GM12878 (cell line): ENCODE measurements at regions not wholly inside any gene's neighbourhood (a gene's known extent, or its start where the extent isn't known, plus 50 kb on each side); places are given as distances from the start of the nearest gene placed in this dataset.

ENCODE experiments used
- ATAC-seq: fragments of 200-7000 bp; cut with Tn5 transposase; 3 replicates; pipeline ENCODE4 v1.9.1; 2020; ENCODE audit warnings: mild to moderate bottlenecking, moderate library complexity
- BruUV-seq: library from RNA; stranded (reverse); fragments of 400-500 nt; replicated peaks from 2 replicates; lab custom pipeline; 2021; lab: Mats Ljungman, UMichigan
- CTCF ChIA-PET: fragments of 300-600 bp; sonication (Branson Sonifier 250); formaldehyde crosslinking; extraction: SDS; loops from one replicate; lab custom pipeline; 2021; ENCODE audit warnings: inconsistent platforms; lab: Yijun Ruan, JAX
- POLR2A ChIA-PET: fragments of 350-600 bp; formaldehyde crosslinking; extraction: SDS; loops from one replicate; lab custom pipeline; 2021; ENCODE audit warnings: inconsistent platforms; lab: Charles Lee
- RAD21 ChIA-PET: fragments of 300-600 bp; sonication (Branson Sonifier 250); formaldehyde crosslinking; loops from one replicate; lab custom pipeline; 2023; ENCODE audit warnings: antibody characterized with exemption; ENCODE audit not compliant: unreplicated experiment; lab: Charles Lee
- SMC1A ChIA-PET: fragments of 300-600 bp; sonication (Branson Sonifier 250); formaldehyde crosslinking; loops from one replicate; lab custom pipeline; 2023; ENCODE audit not compliant: unreplicated experiment, uncharacterized antibody; lab: Charles Lee
- DNase-seq: peaks from one replicate; pipeline ENCODE4 v3.0.0-alpha.2; 2011; ENCODE audit warnings: low read depth, low spot score
- FAIRE-seq: peaks from 3 replicates; lab custom pipeline; 2011; peaks lifted over from hg19 to GRCh38; lab: Jason Lieb, UNC
- H2AFZ ChIP-seq: 2 replicates; pipeline ENCODE4 v1.6.0; 2011; ENCODE audit warnings: low read depth, low read length, control low read depth; ENCODE audit not compliant: control insufficient read depth
- H3K27ac ChIP-seq: 2 replicates; pipeline ENCODE4 v1.5.1; 2011; ENCODE audit warnings: control low read depth; ENCODE audit not compliant: control insufficient read depth, insufficient read depth
- H3K27me3 ChIP-seq, 2 experiments: replicated peaks in 1 of 2; 2 replicates each; pipeline versions ENCODE4 v1.6.0 to v1.6.1; 2011; ENCODE audit warnings: low read length in 1 of 2; ENCODE audit not compliant: control insufficient read depth in 2 of 2, insufficient read depth in 2 of 2
- H3K36me3 ChIP-seq, 2 experiments: 2 replicates each; pipeline ENCODE4 v1.5.1; 2011; ENCODE audit warnings: low read length in 1 of 2; ENCODE audit not compliant: control insufficient read depth in 2 of 2, insufficient read depth in 2 of 2
- H3K4me1 ChIP-seq: 2 replicates; pipeline ENCODE4 v1.6.1; 2011; ENCODE audit warnings: mild to moderate bottlenecking, low read length, moderate library complexity, mixed read lengths; ENCODE audit not compliant: control insufficient read depth, insufficient read depth
- H3K4me2 ChIP-seq: 2 replicates; pipeline ENCODE4 v1.6.0; 2011; ENCODE audit warnings: control low read depth; ENCODE audit not compliant: control insufficient read depth, insufficient read depth
- H3K4me3 ChIP-seq: fragments of 200-600 bp; sonication (generic); 2 replicates; pipeline ENCODE4 v1.5.1; 2016
- H3K79me2 ChIP-seq: 2 replicates; pipeline ENCODE4 v1.6.0; 2011; ENCODE audit warnings: low read length; ENCODE audit not compliant: control insufficient read depth, insufficient read depth
- H3K9ac ChIP-seq: 2 replicates; pipeline ENCODE4 v1.8.0; 2011; ENCODE audit warnings: low read length, control low read depth, mixed read lengths; ENCODE audit not compliant: control insufficient read depth, insufficient read depth
- H3K9me3 ChIP-seq: replicated peaks from 3 replicates; pipeline ENCODE4 v1.5.1; 2011; ENCODE audit warnings: mild to moderate bottlenecking, low read length; ENCODE audit not compliant: control insufficient read depth, insufficient read depth
- H4K20me1 ChIP-seq: 2 replicates; pipeline ENCODE4 v1.6.0; 2011; ENCODE audit not compliant: control insufficient read depth, insufficient read depth
- CBX3 ChIP-seq: fragments of 200-600 bp; sonication (generic); IDR thresholded peaks from 2 replicates; pipeline ENCODE4 v1.6.1; 2016; ENCODE audit warnings: low read depth, borderline replicate concordance
- ESRRA ChIP-seq: IDR thresholded peaks from 2 replicates; pipeline ENCODE4 v1.6.1; 2012; ENCODE audit warnings: mild to moderate bottlenecking, low read length, improper control_type of control experiment
- KLF5 ChIP-seq: fragments of 450-650 bp; IDR thresholded peaks from 2 replicates; pipeline ENCODE4 v1.6.1; 2014; ENCODE audit warnings: mild to moderate bottlenecking; ENCODE audit not compliant: partially characterized antibody
- LARP7 ChIP-seq: fragments of 450-650 bp; IDR thresholded peaks from 2 replicates; pipeline ENCODE4 v1.6.1; 2017; ENCODE audit warnings: mild to moderate bottlenecking
- MEF2A ChIP-seq: IDR thresholded peaks from 2 replicates; pipeline ENCODE4 v1.6.1; 2011; ENCODE audit warnings: low read depth, mild to moderate bottlenecking, low read length, moderate library complexity; ENCODE audit not compliant: insufficient read depth
- MYC ChIP-seq: IDR thresholded peaks from 2 replicates; pipeline ENCODE4 v1.6.1; 2011; ENCODE audit warnings: mild to moderate bottlenecking, low read length, moderate library complexity, inconsistent platforms; ENCODE audit not compliant: insufficient read depth, insufficient replicate concordance, insufficient read length, severe bottlenecking
- NBN ChIP-seq: fragments of 450-650 bp; IDR thresholded peaks from 2 replicates; pipeline ENCODE4 v1.6.1; 2016
- NFIC ChIP-seq: IDR thresholded peaks from 2 replicates; pipeline ENCODE4 v1.6.1; 2012; ENCODE audit warnings: low read depth, mild to moderate bottlenecking, inconsistent platforms, low read length, moderate library complexity
- NR2F1 ChIP-seq: fragments of 450-650 bp; conservative IDR thresholded peaks from 2 replicates; pipeline ENCODE4 v1.6.1; 2017; ENCODE audit warnings: mild to moderate bottlenecking
- SIN3A ChIP-seq: IDR thresholded peaks from 2 replicates; pipeline ENCODE4 v1.6.1; 2012; ENCODE audit warnings: low read depth, low read length, improper control_type of control experiment
- TCF3 ChIP-seq: IDR thresholded peaks from 2 replicates; pipeline ENCODE4 v1.6.1; 2012; ENCODE audit warnings: low read depth, mild to moderate bottlenecking, low read length, borderline replicate concordance; ENCODE audit not compliant: insufficient read depth
- ZNF24 ChIP-seq: fragments of 450-650 bp; IDR thresholded peaks from 2 replicates; pipeline ENCODE4 v1.6.1; 2017; ENCODE audit warnings: antibody characterized with exemption, mild to moderate bottlenecking
- WGBS: methylation state at CpG from one replicate; pipeline ENCODE4 v1.1.6; 2016; ENCODE audit warnings: low lambda C conversion rate; ENCODE audit not compliant: insufficient replicate concordance, insufficient coverage; ENCODE audit errors: missing lambda C conversion rate; 5-methylcytosine and 5-hydroxymethylcytosine counted together
- in situ Hi-C: fragments of 300-500 bp; cut with MboI; formaldehyde crosslinking; loops from 9 replicates; pipeline ENCODE4 v1.14.3; 2018; ENCODE audit warnings: mixed read lengths
- intact Hi-C: fragments of 100-400 bp; cut with micrococcal nuclease; formaldehyde crosslinking; loops from one replicate; pipeline ENCODE4 v1.14.2; 2022; ENCODE audit not compliant: unreplicated experiment
- TF ChIP-seq, protein P1 (sequence below): fragments of 450-650 bp; IDR thresholded peaks from 2 replicates; pipeline ENCODE4 v1.6.1; 2017; ENCODE audit warnings: antibody characterized with exemption, mild to moderate bottlenecking, moderate library complexity
- TF ChIP-seq, protein P2 (sequence below): IDR thresholded peaks from 2 replicates; pipeline ENCODE4 v1.6.1; 2011; ENCODE audit warnings: low read depth, low read length, improper control_type of control experiment, borderline replicate concordance
- TF ChIP-seq, protein P3 (sequence below): fragments of 450-650 bp; IDR thresholded peaks from 2 replicates; pipeline ENCODE4 v1.6.1; 2017; ENCODE audit warnings: low read depth, mild to moderate bottlenecking, moderate library complexity
- TF ChIP-seq, protein P4 (sequence below): fragments of 150-350 bp; IDR thresholded peaks from 2 replicates; pipeline ENCODE4 v1.6.1; 2016; ENCODE audit warnings: low read depth, low read length

DNA sequence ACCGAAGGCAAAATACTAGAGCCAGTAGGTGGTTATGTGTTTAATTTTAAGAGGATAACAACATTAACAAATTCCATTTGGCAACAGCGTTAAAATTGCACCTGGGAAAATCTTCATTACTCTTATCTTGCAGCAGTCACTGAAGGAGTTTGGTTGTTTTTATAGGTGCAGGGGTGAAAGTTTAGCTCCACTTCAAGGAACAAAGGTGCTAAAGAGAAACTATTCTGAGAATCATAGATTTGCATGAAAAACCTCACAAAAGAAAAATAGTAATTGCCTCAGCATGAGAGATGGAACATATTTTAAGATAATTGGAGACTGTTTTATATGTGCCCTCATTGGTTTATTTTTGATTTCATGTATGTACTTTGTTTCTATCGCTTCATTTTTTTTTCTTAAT, 444.4 kb downstream of the UTRN start:
- FAIRE-seq: peak; percentile 68
- TF ChIP-seq NBN (no peak), ESRRA (no peak), SIN3A (no peak), NFIC (no peak), ZNF24 (no peak), MEF2A (0 out of 2 replicates have a peak, but pooled peaks have one; percentile 41), TCF3 (no peak), LARP7 (no peak), MYC (no peak), NR2F1 (peak; percentile 44; the same call in 1 of the 2 replicates), KLF5 (no peak), CBX3 (no peak)
- TF ChIP-seq, protein P1, sequence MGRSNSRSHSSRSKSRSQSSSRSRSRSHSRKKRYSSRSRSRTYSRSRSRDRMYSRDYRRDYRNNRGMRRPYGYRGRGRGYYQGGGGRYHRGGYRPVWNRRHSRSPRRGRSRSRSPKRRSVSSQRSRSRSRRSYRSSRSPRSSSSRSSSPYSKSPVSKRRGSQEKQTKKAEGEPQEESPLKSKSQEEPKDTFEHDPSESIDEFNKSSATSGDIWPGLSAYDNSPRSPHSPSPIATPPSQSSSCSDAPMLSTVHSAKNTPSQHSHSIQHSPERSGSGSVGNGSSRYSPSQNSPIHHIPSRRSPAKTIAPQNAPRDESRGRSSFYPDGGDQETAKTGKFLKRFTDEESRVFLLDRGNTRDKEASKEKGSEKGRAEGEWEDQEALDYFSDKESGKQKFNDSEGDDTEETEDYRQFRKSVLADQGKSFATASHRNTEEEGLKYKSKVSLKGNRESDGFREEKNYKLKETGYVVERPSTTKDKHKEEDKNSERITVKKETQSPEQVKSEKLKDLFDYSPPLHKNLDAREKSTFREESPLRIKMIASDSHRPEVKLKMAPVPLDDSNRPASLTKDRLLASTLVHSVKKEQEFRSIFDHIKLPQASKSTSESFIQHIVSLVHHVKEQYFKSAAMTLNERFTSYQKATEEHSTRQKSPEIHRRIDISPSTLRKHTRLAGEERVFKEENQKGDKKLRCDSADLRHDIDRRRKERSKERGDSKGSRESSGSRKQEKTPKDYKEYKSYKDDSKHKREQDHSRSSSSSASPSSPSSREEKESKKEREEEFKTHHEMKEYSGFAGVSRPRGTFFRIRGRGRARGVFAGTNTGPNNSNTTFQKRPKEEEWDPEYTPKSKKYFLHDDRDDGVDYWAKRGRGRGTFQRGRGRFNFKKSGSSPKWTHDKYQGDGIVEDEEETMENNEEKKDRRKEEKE: no peak
- TF ChIP-seq, protein P2, sequence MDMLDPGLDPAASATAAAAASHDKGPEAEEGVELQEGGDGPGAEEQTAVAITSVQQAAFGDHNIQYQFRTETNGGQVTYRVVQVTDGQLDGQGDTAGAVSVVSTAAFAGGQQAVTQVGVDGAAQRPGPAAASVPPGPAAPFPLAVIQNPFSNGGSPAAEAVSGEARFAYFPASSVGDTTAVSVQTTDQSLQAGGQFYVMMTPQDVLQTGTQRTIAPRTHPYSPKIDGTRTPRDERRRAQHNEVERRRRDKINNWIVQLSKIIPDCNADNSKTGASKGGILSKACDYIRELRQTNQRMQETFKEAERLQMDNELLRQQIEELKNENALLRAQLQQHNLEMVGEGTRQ: no peak
- TF ChIP-seq, protein P3, sequence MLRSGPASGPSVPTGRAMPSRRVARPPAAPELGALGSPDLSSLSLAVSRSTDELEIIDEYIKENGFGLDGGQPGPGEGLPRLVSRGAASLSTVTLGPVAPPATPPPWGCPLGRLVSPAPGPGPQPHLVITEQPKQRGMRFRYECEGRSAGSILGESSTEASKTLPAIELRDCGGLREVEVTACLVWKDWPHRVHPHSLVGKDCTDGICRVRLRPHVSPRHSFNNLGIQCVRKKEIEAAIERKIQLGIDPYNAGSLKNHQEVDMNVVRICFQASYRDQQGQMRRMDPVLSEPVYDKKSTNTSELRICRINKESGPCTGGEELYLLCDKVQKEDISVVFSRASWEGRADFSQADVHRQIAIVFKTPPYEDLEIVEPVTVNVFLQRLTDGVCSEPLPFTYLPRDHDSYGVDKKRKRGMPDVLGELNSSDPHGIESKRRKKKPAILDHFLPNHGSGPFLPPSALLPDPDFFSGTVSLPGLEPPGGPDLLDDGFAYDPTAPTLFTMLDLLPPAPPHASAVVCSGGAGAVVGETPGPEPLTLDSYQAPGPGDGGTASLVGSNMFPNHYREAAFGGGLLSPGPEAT: 0 out of 2 replicates have a peak, but pooled peaks have one; percentile 44
- TF ChIP-seq, protein P4, sequence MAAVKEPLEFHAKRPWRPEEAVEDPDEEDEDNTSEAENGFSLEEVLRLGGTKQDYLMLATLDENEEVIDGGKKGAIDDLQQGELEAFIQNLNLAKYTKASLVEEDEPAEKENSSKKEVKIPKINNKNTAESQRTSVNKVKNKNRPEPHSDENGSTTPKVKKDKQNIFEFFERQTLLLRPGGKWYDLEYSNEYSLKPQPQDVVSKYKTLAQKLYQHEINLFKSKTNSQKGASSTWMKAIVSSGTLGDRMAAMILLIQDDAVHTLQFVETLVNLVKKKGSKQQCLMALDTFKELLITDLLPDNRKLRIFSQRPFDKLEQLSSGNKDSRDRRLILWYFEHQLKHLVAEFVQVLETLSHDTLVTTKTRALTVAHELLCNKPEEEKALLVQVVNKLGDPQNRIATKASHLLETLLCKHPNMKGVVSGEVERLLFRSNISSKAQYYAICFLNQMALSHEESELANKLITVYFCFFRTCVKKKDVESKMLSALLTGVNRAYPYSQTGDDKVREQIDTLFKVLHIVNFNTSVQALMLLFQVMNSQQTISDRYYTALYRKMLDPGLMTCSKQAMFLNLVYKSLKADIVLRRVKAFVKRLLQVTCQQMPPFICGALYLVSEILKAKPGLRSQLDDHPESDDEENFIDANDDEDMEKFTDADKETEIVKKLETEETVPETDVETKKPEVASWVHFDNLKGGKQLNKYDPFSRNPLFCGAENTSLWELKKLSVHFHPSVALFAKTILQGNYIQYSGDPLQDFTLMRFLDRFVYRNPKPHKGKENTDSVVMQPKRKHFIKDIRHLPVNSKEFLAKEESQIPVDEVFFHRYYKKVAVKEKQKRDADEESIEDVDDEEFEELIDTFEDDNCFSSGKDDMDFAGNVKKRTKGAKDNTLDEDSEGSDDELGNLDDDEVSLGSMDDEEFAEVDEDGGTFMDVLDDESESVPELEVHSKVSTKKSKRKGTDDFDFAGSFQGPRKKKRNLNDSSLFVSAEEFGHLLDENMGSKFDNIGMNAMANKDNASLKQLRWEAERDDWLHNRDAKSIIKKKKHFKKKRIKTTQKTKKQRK: no peak

More for the DNA sequence above, 444.4 kb downstream of the UTRN start:
- POLR2A ChIA-PET: interaction anchor here (1.8 kb wide), 1 partner anchor 24 kb away, joined by 5 read pairs; no protein-coding TSS in a partner anchor
- Histone ChIP-seq H3K4me1 (peaks cover 16% of the 10 kb centered on the region; the same call in 1 of the 2 replicates), H3K9me3 (no peaks in the 10 kb centered on the region), H3K4me2 (peak overlapping the region; percentile 25), H3K27me3 (no peaks in the 10 kb centered on the region), H3K36me3 (peaks cover 0 to 3% of the 10 kb centered on the region in 2 experiments; a peak in 1 of 4 replicates), H4K20me1 (no peaks in the 10 kb centered on the region), H3K4me3 (peak overlapping the region; percentile 5; the same call in 1 of the 2 replicates), H3K27ac (no peak overlapping the region), H3K9ac (no peak overlapping the region), H3K79me2 (no peaks in the 10 kb centered on the region), H2AFZ (no peak overlapping the region)
- in situ Hi-C loops (no loop called here), intact Hi-C loops (loop anchor here (10.0 kb wide), 1 partner anchor 145 kb away; no protein-coding TSS in a partner anchor)
- RAD21 ChIA-PET: interaction anchor here (0.7 to 1.9 kb wide), 8 partner anchors 14 to 671 kb away, joined by 3 to 7 read pairs (median 4); no protein-coding TSS in a partner anchor
- peak; percentile 76 for ATAC-seq
- CTCF ChIA-PET: interaction anchor here (1.0 kb wide), 2 partner anchors 141 to 144 kb away, joined by 3 to 4 read pairs; no protein-coding TSS in a partner anchor
- no peak for DNase-seq
- no TSS peak for BruUV-seq
- 84% methylated on average over 3 of the region's 3 CpGs for WGBS
- SMC1A ChIA-PET: interaction anchor here (1.4 to 3.1 kb wide), 5 partner anchors 10 to 75 kb away, joined by 5 to 12 read pairs (median 7); no protein-coding TSS in a partner anchor
